GM18858 (cell line): ENCODE measurements at regions not wholly inside any gene's neighbourhood (a gene's known extent, or its start where the extent isn't known, plus 50 kb on each side); places are given as distances from the start of the nearest gene placed in this dataset.
A peak's percentile ranks its signal among the peaks of the same experiment; 100 is the strongest.

Experiments
- ATAC-seq: cut with Tn5 transposase; IDR thresholded peaks from one replicate; pipeline ENCODE4 v1.9.1; 2021; ENCODE audit not compliant: unreplicated experiment

- no peak for ATAC-seq
These were observed 296.5 kb upstream of the AZI2 start for GRCh38 chr3:28645149-28645548.

DNA sequence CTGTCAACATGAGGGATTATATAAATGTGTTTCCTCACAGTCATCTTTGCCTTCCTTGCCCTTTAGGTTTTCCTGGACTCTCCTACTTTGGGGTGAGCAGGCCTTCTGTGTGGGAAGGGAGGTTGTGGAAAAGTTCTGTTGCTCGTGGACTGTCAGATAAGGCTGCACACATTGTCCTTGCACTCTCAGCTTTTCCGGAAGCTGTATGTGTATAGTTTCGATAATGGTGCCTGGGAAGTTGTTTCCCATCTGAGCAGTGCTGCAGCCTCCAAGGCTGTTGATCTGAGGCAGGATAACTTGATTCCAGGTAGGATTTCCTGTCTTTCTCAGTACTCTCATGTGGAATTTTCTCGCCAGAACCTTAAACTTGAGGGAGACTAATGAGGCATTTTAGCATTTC lies 297.8 kb upstream of the AZI2 start:
- no peak for ATAC-seq

- ATAC-seq, result no peak
These were observed 300.6 kb upstream of the AZI2 start for GRCh38 chr3:28649266-28649665.

DNA sequence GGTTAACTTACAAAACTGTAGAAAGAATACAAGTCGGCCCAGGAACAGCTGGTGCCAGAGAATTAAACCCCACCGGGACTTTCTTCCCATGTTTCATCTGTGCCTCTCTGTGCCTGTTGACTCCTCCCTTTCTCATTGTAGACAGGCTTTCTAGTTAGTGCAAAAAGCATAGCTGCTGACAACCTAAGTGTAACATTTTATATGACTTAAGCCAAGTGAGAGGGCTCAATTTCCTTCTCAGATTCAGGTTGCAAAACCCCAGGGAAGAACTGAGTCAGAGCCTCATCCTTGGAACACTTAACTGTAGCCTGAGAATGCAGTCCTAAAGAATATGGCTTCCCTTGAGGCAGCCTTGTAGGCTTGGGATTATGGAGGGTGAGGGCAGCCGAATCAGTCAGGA lies 302.5 kb upstream of the AZI2 start:
- no peak for ATAC-seq

- ATAC-seq, result no peak
These were observed 315.5 kb upstream of the AZI2 start for GRCh38 chr3:28664123-28664522.

GRCh38 chr3:28667646-28668621 lies 319.3 kb upstream of the AZI2 start:
- peak; percentile 87 for ATAC-seq

DNA sequence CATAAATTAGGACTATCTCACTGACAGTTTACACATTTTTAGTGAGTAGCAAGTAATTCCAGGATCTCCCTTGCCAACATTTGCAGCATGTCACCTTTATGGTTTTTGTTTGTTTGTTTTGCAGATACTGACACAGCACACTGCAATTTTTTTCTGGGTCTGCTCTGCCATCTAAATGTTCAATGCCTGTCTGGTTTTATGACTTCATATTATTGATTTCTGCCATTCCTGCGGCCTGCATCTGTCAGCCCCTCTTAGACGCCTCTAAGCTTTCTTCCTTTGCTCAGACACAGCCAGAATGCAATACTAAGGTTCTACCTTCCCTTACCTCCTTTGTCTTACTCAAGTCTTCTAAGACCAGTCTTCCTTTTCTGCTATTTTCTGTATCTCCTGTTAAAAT lies 321.2 kb upstream of the AZI2 start:
- no peak for ATAC-seq

DNA sequence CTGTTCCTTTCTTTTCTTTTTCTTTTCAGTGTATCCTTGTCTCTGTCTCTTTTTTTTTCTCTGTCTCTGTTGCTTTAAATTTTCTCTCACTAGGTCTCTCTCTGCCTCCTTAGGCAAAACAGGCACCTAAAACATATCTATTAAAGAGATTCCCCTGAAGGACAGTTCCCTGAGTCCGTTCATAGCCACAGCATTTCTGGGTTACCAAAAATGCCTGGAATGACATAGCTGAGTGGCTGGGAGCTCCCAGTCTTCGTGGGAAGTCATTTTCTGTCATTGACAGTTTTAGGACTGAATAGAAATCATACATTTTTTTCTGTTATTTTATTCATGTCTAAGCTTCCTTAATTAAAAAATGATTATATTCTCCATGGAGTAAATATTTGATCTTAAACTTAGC lies 323.8 kb upstream of the AZI2 start:
- ATAC-seq, result no peak

DNA sequence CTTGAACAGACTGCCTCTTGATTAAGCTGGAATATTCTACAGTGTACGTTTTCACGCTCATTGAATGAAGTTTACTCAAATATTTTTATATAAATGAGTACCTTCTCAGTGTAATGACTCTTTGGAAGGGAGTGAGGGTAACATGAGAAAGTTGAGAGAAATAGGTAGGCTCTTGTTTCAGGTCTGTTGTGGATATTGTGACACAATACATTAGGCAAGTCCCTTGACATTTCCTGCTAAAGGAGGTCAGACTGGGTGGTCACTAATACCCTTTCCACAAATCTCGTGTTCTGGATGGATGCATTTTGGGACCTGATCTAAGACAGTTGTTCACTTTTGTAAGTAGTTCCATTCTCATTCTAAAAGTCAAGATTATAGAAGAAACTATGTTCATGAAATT lies 324.8 kb upstream of the AZI2 start:
- ATAC-seq, result no peak

DNA sequence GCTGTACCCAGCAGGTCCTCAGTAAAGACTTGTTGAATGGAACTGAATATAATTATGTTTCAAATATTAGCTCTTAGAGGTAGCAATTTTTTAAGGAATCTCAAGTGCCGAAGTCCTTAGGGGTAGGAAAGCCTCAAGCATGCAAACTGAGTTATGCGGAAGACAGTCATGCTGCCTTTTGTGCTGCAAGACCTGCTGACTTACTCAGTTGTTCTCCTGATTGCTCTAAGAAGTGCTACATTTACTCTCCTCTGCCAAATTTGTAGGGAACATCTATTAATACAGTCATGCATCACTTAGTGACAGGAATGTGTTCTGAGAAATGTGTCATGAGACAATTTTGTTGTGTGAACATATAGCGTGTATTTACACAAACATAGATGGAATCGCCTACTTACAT lies 325.6 kb upstream of the AZI2 start:
- no peak for ATAC-seq

DNA sequence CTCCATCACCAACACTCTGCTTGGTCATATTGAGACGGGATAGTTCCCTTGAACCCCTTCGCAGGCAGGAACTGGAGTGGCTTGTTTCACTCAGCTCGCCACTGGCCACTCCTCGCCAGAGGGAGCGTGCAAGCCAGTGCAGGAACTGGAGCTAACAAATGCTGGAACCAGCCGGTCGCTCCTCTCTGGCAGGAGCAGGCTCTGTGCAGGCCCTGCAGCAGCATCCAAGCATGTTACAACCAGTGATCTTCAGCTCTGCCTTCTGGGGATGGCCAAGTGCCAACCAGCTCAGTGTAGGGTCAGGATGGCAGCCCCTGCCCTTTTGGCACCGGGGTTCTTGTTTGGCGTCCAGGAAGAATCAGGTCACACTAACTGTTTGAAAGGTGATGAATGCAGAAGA lies 329.0 kb upstream of the AZI2 start:
- no peak for ATAC-seq

- ATAC-seq, result no peak
These were observed 329.5 kb upstream of the AZI2 start for GRCh38 chr3:28678086-28678485.

- ATAC-seq, result no peak
These were observed 331.4 kb upstream of the AZI2 start for GRCh38 chr3:28680050-28680449.

DNA sequence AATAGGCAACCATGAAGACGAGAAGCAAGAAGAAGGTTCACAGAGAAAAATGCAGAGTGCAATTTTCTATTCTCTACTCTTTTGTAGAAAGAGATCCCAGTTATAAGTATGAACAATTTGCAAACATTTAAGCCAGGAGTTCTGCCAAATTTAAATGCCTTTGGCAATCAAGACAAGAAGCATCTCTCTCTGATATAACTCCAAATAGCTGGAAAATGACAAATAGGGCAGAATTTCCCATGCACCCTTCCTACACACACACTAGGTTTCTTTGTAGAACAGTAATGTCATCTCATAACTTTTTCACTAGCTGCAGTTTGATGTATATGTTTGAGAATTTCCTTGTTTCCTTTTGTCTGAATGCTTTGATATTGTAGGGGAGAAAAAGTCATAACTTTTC lies 333.5 kb upstream of the AZI2 start:
- ATAC-seq, result no peak

- no peak for ATAC-seq
These were observed 341.6 kb upstream of the AZI2 start for GRCh38 chr3:28690176-28690575.

DNA sequence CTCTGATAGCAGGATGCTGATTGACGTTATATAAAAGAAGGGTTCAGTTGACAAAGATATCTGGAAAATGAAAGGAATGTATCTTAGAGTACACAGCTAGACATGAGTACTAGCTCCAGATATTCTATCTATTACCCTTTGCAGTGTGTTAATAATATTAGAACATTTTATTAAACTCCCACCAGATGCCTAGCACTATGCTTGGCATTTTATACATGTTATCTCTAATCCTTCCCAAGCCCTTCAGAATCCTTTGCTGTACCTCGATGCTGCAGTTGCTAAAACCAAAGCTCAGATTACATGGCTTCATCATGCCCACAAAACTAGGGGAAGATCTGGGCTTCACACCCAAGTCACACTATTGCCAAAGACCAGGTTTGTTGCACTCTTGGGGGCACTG lies 350.1 kb upstream of the AZI2 start:
- no peak for ATAC-seq

DNA sequence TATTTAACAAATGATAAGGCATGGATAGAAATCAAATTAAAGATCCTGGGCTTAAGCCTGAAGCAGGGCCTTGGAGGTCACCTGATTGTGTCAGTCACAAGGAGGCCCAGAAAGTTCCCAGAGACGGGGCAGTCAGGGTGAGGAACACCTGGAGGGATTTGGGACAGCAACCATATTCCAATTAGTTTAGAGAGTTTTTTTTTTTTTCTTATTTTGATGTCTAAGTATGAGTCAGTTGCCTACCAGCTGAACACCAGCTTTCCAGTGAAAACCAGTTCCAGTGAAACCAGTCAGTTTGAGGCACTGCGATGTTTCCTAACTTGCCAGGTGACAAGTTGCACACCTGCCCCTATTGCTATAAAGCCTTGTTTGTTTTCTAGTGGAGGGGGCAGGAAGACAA lies 350.7 kb upstream of the AZI2 start:
- no peak for ATAC-seq

GRCh38 chr3:28700728-28701127 lies 352.1 kb upstream of the AZI2 start:
- ATAC-seq, result no peak

DNA sequence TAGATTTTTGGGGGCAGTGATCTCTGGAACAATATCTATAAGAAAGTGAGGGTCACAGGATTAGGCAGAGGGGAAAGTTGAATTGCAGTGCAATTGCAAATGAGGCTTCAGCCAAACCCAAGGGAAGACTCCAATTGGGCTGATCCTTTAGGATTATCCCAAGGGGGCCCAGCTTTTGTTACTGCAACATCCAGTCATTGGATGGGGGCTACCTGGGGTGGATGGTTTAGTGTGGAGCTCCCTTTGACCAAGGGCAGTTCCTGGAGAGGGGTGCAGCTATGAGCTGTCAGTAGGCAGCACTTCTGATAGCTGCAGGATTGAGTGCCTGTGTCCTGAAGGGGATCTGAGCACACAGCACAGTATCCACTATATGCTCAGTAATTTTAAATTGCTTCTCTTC lies 355.2 kb upstream of the AZI2 start:
- ATAC-seq, result no peak

DNA sequence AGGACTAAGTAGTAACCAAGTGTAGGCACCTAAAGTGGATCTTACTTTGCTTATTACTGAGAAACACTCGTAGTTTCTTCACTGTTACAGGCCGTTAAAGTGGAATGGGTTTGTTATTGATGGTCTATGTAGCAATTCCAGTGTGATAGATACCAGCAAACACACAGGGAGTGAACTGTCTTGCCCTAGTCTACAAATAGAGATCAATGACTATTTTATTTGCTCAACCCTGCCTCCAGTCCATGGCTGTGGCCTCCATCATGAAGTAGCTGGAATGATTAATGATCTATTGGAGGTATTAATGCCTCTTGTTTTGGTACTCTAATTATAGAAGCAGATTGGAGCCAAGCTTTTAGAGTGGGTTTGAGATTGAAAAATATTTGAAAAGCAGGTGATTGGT lies 362.7 kb upstream of the AZI2 start:
- ATAC-seq, result no peak

- ATAC-seq, result no peak
These were observed 368.3 kb upstream of the AZI2 start for GRCh38 chr3:28716939-28717338.

GRCh38 chr3:28718074-28718849 lies 369.6 kb upstream of the AZI2 start:
- no peak for ATAC-seq
